ENCODE measurements at regions not wholly inside any gene's neighbourhood (a gene's known extent, or its start where the extent isn't known, plus 50 kb on each side); places are given as distances from the start of the nearest gene placed in this dataset.

GRCh38 chr3:177321819-177322218, 124.5 kb upstream of the TBL1XR1 start:
- H3K9me3 ChIP-seq (ENCODE audit: low read length): no peaks in the 10 kb centered on the region
- H3K4me2 ChIP-seq (ENCODE audit: low read length): no peak overlapping the region
- ChIA-PET CTCF (no interaction called here), POLR2A (ENCODE audit: unreplicated experiment) (no interaction called here)
- no peak overlapping the region for H3K9ac ChIP-seq (ENCODE audit: low read length)
- no peak overlapping the region for H3K27ac ChIP-seq (ENCODE audit: low read length)
- no peak overlapping the region for H2AFZ ChIP-seq (ENCODE audit: low read length)
- no peak overlapping the region for H3K4me3 ChIP-seq (ENCODE audit: low read length)
- no peaks in the 10 kb centered on the region for H4K20me1 ChIP-seq (ENCODE audit: low read length)
- no peak for ATAC-seq
- H3K9me2 ChIP-seq (replicated peaks; ENCODE audit: low read length): no peaks in the 10 kb centered on the region
- no peaks in the 10 kb centered on the region for H3K4me1 ChIP-seq (ENCODE audit: insufficient read depth, low read length)
- H3K36me3 ChIP-seq (ENCODE audit: low read depth, low read length): no peaks in the 10 kb centered on the region
- no TSS peak for BruUV-seq (replicated peaks)
- no peak for DNase-seq
- intact Hi-C loops (cut with micrococcal nuclease): no loop called here
- TF ChIP-seq CTCF (conservative IDR thresholded peaks at IDR 0.05; ENCODE audit: low read depth, low read length) (no peak), EZH2 (IDR thresholded peaks at IDR 0.05; ENCODE audit: low read length, unreplicated experiment) (no peak), EZH2phosphoT487 (IDR thresholded peaks at IDR 0.05; ENCODE audit: borderline replicate concordance, low read length) (no peak)
- H3K27me3 ChIP-seq (ENCODE audit: low read length): no peaks in the 10 kb centered on the region
- H3K79me2 ChIP-seq (ENCODE audit: low read length): no peaks in the 10 kb centered on the region
- H3F3A ChIP-seq (ENCODE audit: low read length, unreplicated experiment): no peaks in the 10 kb centered on the region

- intact Hi-C loops (cut with micrococcal nuclease): no loop called here
- POLR2A ChIA-PET (ENCODE audit: unreplicated experiment): no interaction called here
These were observed 125.6 kb upstream of the TBL1XR1 start for GRCh38 chr3:177322881-177323280.

GRCh38 chr3:177329854-177330253, 132.6 kb upstream of the TBL1XR1 start:
- ChIA-PET CTCF (no interaction called here), POLR2A (ENCODE audit: unreplicated experiment) (no interaction called here)
- H4K20me1 ChIP-seq (ENCODE audit: low read length): no peaks in the 10 kb centered on the region
- no peaks in the 10 kb centered on the region for H3K36me3 ChIP-seq (ENCODE audit: low read depth, low read length)
- H3K9ac ChIP-seq (ENCODE audit: low read length): no peak overlapping the region
- H3K4me3 ChIP-seq (ENCODE audit: low read length): no peak overlapping the region
- DNase-seq (no peak), ATAC-seq (no peak)
- H3K9me3 ChIP-seq (ENCODE audit: low read length): no peaks in the 10 kb centered on the region
- no peak overlapping the region for H2AFZ ChIP-seq (ENCODE audit: low read length)
- no TSS peak for BruUV-seq (replicated peaks)
- H3K4me2 ChIP-seq (ENCODE audit: low read length): no peak overlapping the region
- H3K79me2 ChIP-seq (ENCODE audit: low read length): no peaks in the 10 kb centered on the region
- H3K27me3 ChIP-seq (ENCODE audit: low read length): no peaks in the 10 kb centered on the region
- TF ChIP-seq CTCF (conservative IDR thresholded peaks at IDR 0.05; ENCODE audit: low read depth, low read length) (no peak), EZH2phosphoT487 (IDR thresholded peaks at IDR 0.05; ENCODE audit: borderline replicate concordance, low read length) (no peak), EZH2 (IDR thresholded peaks at IDR 0.05; ENCODE audit: low read length, unreplicated experiment) (no peak)
- H3K27ac ChIP-seq (ENCODE audit: low read length): no peak overlapping the region
- H3K4me1 ChIP-seq (ENCODE audit: insufficient read depth, low read length): no peaks in the 10 kb centered on the region
- H3K9me2 ChIP-seq (replicated peaks; ENCODE audit: low read length): no peaks in the 10 kb centered on the region
- H3F3A ChIP-seq (ENCODE audit: low read length, unreplicated experiment): no peaks in the 10 kb centered on the region
- intact Hi-C loops (cut with micrococcal nuclease): no loop called here

More at GRCh38 chr3:177322881-177323280, 125.6 kb upstream of the TBL1XR1 start:
- Histone ChIP-seq H2AFZ (ENCODE audit: low read length) (no peak overlapping the region), H3K36me3 (ENCODE audit: low read depth, low read length) (no peaks in the 10 kb centered on the region), H3K27me3 (ENCODE audit: low read length) (no peaks in the 10 kb centered on the region), H3K9ac (ENCODE audit: low read length) (no peak overlapping the region), H3K4me2 (ENCODE audit: low read length) (no peak overlapping the region), H3K4me3 (ENCODE audit: low read length) (no peak overlapping the region), H3K9me2 (replicated peaks; ENCODE audit: low read length) (no peaks in the 10 kb centered on the region), H4K20me1 (ENCODE audit: low read length) (no peaks in the 10 kb centered on the region), H3K79me2 (ENCODE audit: low read length) (no peaks in the 10 kb centered on the region), H3K9me3 (ENCODE audit: low read length) (no peaks in the 10 kb centered on the region), H3F3A (ENCODE audit: low read length, unreplicated experiment) (no peaks in the 10 kb centered on the region), H3K4me1 (ENCODE audit: insufficient read depth, low read length) (no peaks in the 10 kb centered on the region), H3K27ac (ENCODE audit: low read length) (no peak overlapping the region)
- DNase-seq (no peak), ATAC-seq (no peak)
- TF ChIP-seq EZH2 (IDR thresholded peaks at IDR 0.05; ENCODE audit: low read length, unreplicated experiment) (no peak), EZH2phosphoT487 (IDR thresholded peaks at IDR 0.05; ENCODE audit: borderline replicate concordance, low read length) (no peak), CTCF (conservative IDR thresholded peaks at IDR 0.05; ENCODE audit: low read depth, low read length) (no peak)
- CTCF ChIA-PET: no interaction called here
- BruUV-seq (replicated peaks): no TSS peak

All from PC-3 (cell line).